Left lung (tissue), 4 donors: ENCODE measurements at regions not wholly inside any gene's neighbourhood (a gene's known extent, or its start where the extent isn't known, plus 50 kb on each side); places are given as distances from the start of the nearest gene placed in this dataset.
"Not testable (repeated sequence)": the region's sequence is repeated elsewhere in the genome, so short reads cannot be mapped to it uniquely, and the experiment has no call there.

Experiments
- ATAC-seq: fragments of 200-7000 bp; cut with Tn5 transposase; one replicate; pipeline ENCODE4 v1.9.1; 2020; ENCODE audit warnings: moderate library complexity
- DNase-seq, 4 donors: peaks; one replicate each; pipeline ENCODE4 v3.0.0-alpha.2; 2013 to 2020
- H3K27ac ChIP-seq, 2 donors: fragments of 200-600 bp; sonication (generic) in 1 of 2; one replicate each; pipeline versions ENCODE4 v1.5.0 to v1.8.0; 2020 to 2021
- H3K27me3 ChIP-seq, 2 donors: fragments of 200-600 bp; sonication (generic) in 1 of 2; one replicate each; pipeline versions ENCODE4 v1.5.0 to v1.8.0; 2020 to 2021
- H3K36me3 ChIP-seq, 2 donors: fragments of 200-600 bp; sonication (generic) in 1 of 2; one replicate each; pipeline versions ENCODE4 v1.5.0 to v1.8.0; 2020 to 2021
- H3K4me1 ChIP-seq, 2 donors: fragments of 200-600 bp; one replicate each; pipeline ENCODE4 v1.8.0; 2021
- H3K4me3 ChIP-seq, 2 donors: fragments of 200-600 bp; sonication (generic) in 1 of 2; one replicate each; pipeline versions ENCODE4 v1.5.0 to v1.8.0; 2020 to 2021; ENCODE audit warnings: mild to moderate bottlenecking in 1 of 2
- H3K9me3 ChIP-seq, 2 donors: fragments of 200-600 bp; sonication (generic) in 1 of 2; one replicate each; pipeline versions ENCODE4 v1.5.0 to v1.8.0; 2020 to 2021
- CTCF ChIP-seq, 2 donors: fragments of 200-600 bp; sonication (generic) in 1 of 2; IDR thresholded peaks; one replicate each; pipeline versions ENCODE4 v1.5.0 to v1.8.0; 2021; ENCODE audit warnings: antibody characterized with exemption in 2 of 2
- intact Hi-C, 2 donors: fragments of 100-400 bp; cut with DNase I; formaldehyde crosslinking; loops; one replicate each; pipeline versions ENCODE4 v1.11.2 to v1.14.2; 2022
- donor health status: DM: no; HTN: yes; CAD: no.
- donor health status: DM: no; HTN: no; CAD: no.

- no peak overlapping the region for H3K27ac ChIP-seq
- no peaks in the 10 kb centered on the region for H3K4me1 ChIP-seq
- no peak for DNase-seq
- H3K9me3 ChIP-seq = no peaks in the 10 kb centered on the region
- no peaks in the 10 kb centered on the region for H3K27me3 ChIP-seq
- intact Hi-C loops = no loop called here
- TF ChIP-seq CTCF (IDR thresholded peaks at IDR 0.05) = no peak
- no peak overlapping the region for H3K4me3 ChIP-seq
- no peak for ATAC-seq
- H3K36me3 ChIP-seq = no peaks in the 10 kb centered on the region
Measured at GRCh38 chr10:11663763-11664555, 52.5 kb upstream of the USP6NL start.

- ATAC-seq, H3K27me3 ChIP-seq: not testable (repeated sequence)
Measured at GRCh38 chr10:11663126-11663515, 51.7 kb upstream of the USP6NL start.

GRCh38 chr10:11661441-11661840 is 50.0 kb upstream of the USP6NL start:
- DNase-seq (no peak), ATAC-seq (no peak)
- intact Hi-C loops = no loop called here
- TF ChIP-seq CTCF (IDR thresholded peaks at IDR 0.05) = no peak
- no peak overlapping the region for H3K27ac ChIP-seq
- H3K4me3 ChIP-seq = no peak overlapping the region
- no peaks in the 10 kb centered on the region for H3K9me3 ChIP-seq
- no peaks in the 10 kb centered on the region for H3K36me3 ChIP-seq
- no peaks in the 10 kb centered on the region for H3K4me1 ChIP-seq
- H3K27me3 ChIP-seq = no peaks in the 10 kb centered on the region

More at GRCh38 chr10:11663126-11663515, 51.7 kb upstream of the USP6NL start:
- H3K27ac ChIP-seq, H3K9me3 ChIP-seq, intact Hi-C loops, H3K4me1 ChIP-seq, DNase-seq, H3K4me3 ChIP-seq, H3K36me3 ChIP-seq: not testable (repeated sequence)
